ENCODE measurements at regions not wholly inside any gene's neighbourhood (a gene's known extent, or its start where the extent isn't known, plus 50 kb on each side); places are given as distances from the start of the nearest gene placed in this dataset.
A peak's percentile ranks its signal among the peaks of the same experiment; 100 is the strongest.

DNA sequence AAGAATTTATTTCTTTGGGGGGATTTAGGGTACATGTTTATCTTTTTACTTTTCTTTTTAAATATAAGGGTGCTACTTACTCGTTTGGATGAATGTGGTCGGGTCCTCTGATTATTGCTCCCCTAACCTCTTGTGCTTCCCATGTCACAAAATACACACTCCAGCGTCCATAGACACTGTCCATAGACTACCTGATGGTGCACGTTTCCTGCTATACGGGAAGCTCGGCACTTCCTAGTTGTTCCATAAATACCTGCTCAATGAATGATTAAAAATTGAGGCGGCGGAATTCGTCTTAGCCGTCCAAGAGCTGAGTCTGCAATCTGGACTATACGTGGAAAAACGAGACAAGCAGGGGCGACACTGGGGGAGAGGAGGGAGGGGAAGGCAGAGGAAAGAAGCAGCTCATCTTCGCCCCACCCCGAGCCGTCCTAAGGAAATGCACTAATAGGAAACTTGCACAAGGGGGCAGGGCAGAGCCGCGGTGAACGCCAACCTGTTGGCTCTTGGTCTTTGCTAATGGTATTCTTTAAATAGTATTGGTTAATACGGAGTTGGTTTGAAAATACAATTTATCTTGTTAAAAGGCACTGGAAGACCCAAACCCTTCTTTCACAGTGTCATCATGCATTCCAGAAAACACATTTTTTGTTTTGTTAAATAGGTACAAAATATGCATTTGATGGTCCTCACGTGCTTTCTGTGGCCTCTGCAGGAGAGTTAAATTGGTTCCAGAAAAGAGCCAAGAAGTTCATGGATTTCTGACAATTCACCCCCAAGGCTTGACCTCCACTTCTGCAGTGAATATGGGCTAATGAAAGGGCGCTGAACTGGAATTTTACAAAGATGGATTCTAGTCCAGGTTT, 73.0 kb upstream of the KCTD1 start:
- Histone ChIP-seq H3K36me3 (replicated peaks in 1 of 2; ENCODE audit: control insufficient read depth in 1 of 2, insufficient read depth in 2 of 2, low read length in 2 of 2) (no peaks in the 10 kb centered on the region), H3K4me1 (ENCODE audit: insufficient read depth, low read length) (no peaks in the 10 kb centered on the region), H3K4me2 (ENCODE audit: low read depth, low read length) (peak overlapping the region; percentile 71), H3K9ac (ENCODE audit: insufficient read depth, low read depth, low read length) (no peak overlapping the region), H3K27ac (ENCODE audit: extremely low read length, insufficient read depth, low read length) (no peak overlapping the region), H3K9me3 (ENCODE audit: low read length) (peaks cover 26% of the 10 kb centered on the region), H3K27me3 (ENCODE audit: control insufficient read depth in 1 of 2, insufficient read depth in 2 of 2, low read length in 2 of 2) (no peaks in the 10 kb centered on the region), H4K20me1 (ENCODE audit: insufficient read depth, low read length) (no peaks in the 10 kb centered on the region), H3K79me2 (ENCODE audit: insufficient read depth, low read length) (no peaks in the 10 kb centered on the region), H2AFZ (ENCODE audit: low read length) (no peak overlapping the region), H3K4me3 (replicated peaks in 1 of 3; ENCODE audit: insufficient read depth in 1 of 3, low read depth in 2 of 3, low read length in 3 of 3) (peak overlapping the region in 2 of 3 experiments; percentile 35 to 56; a peak in 4 of 6 replicates)
- intact Hi-C loops (cut with micrococcal nuclease; ENCODE audit: unreplicated experiment) (loop anchor here (1.0 to 10.0 kb wide), 3 partner anchors 150 to 383 kb away; no protein-coding TSS in a partner anchor), in situ Hi-C loops (cut with HindIII; ENCODE audit: extremely low pct_ligation_motif_present, low pct_unique_long_range_greater_than_20kb) (no loop called here)
- WGBS (ENCODE audit: low lambda C conversion rate), result 9% methylated on average over 22 of the region's 22 CpGs
- ATAC-seq, result peak; percentile 95
- FAIRE-seq, result peak; percentile 54
- ChIA-PET CTCF (ENCODE audit: low intra/inter-chr PET ratio, low total read pairs) (interaction anchor here (0.9 kb wide), 1 partner anchor 978 kb away, joined by 3 read pairs; no protein-coding TSS in a partner anchor), POLR2A (interaction anchor here (0.5 kb wide), 1 partner anchor 744 kb away, joined by 4 read pairs; no protein-coding TSS in a partner anchor)
- DNase-seq (ENCODE audit: low spot score), result peak; percentile 21
- no TSS peak for BruUV-seq (replicated peaks)
- no peak for TF ChIP-seq CBFB (CRISPR knock-in tag; IDR thresholded peaks at IDR 0.05)
- TF ChIP-seq, protein P1, sequence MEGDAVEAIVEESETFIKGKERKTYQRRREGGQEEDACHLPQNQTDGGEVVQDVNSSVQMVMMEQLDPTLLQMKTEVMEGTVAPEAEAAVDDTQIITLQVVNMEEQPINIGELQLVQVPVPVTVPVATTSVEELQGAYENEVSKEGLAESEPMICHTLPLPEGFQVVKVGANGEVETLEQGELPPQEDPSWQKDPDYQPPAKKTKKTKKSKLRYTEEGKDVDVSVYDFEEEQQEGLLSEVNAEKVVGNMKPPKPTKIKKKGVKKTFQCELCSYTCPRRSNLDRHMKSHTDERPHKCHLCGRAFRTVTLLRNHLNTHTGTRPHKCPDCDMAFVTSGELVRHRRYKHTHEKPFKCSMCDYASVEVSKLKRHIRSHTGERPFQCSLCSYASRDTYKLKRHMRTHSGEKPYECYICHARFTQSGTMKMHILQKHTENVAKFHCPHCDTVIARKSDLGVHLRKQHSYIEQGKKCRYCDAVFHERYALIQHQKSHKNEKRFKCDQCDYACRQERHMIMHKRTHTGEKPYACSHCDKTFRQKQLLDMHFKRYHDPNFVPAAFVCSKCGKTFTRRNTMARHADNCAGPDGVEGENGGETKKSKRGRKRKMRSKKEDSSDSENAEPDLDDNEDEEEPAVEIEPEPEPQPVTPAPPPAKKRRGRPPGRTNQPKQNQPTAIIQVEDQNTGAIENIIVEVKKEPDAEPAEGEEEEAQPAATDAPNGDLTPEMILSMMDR (CRISPR knock-in tag; IDR thresholded peaks at IDR 0.05), result peak; percentile 80
- peak; percentile 81 for TF ChIP-seq STAG1 (CRISPR knock-in tag; IDR thresholded peaks at IDR 0.05)
- no peak for TF ChIP-seq FOXA3 (CRISPR knock-in tag; IDR thresholded peaks at IDR 0.05)
- TF ChIP-seq, protein P2, sequence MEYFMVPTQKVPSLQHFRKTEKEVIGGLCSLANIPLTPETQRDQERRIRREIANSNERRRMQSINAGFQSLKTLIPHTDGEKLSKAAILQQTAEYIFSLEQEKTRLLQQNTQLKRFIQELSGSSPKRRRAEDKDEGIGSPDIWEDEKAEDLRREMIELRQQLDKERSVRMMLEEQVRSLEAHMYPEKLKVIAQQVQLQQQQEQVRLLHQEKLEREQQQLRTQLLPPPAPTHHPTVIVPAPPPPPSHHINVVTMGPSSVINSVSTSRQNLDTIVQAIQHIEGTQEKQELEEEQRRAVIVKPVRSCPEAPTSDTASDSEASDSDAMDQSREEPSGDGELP (IDR thresholded peaks at IDR 0.05; ENCODE audit: borderline replicate concordance, low read depth), result no peak
- TF ChIP-seq XRCC5 (optimal IDR thresholded peaks at IDR 0.05; ENCODE audit: low read length), result peak; percentile 47
- TF ChIP-seq CHCHD3 (CRISPR knock-in tag; IDR thresholded peaks at IDR 0.05), result no peak
- no peak for TF ChIP-seq ZNF235 (CRISPR knock-in tag; IDR thresholded peaks at IDR 0.05; ENCODE audit: borderline replicate concordance)
- no peak for TF ChIP-seq NCOA1 (CRISPR knock-in tag; IDR thresholded peaks at IDR 0.05)
- TF ChIP-seq SMC3 (IDR thresholded peaks at IDR 0.05; ENCODE audit: low read length), result peak; percentile 78
- TF ChIP-seq ZBTB7B (CRISPR knock-in tag; IDR thresholded peaks at IDR 0.05), result no peak
- TF ChIP-seq, protein P3, sequence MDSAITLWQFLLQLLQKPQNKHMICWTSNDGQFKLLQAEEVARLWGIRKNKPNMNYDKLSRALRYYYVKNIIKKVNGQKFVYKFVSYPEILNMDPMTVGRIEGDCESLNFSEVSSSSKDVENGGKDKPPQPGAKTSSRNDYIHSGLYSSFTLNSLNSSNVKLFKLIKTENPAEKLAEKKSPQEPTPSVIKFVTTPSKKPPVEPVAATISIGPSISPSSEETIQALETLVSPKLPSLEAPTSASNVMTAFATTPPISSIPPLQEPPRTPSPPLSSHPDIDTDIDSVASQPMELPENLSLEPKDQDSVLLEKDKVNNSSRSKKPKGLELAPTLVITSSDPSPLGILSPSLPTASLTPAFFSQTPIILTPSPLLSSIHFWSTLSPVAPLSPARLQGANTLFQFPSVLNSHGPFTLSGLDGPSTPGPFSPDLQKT (CRISPR knock-in tag; IDR thresholded peaks at IDR 0.05; ENCODE audit: borderline replicate concordance), result no peak
- TF ChIP-seq YEATS2 (CRISPR knock-in tag; IDR thresholded peaks at IDR 0.05; ENCODE audit: borderline replicate concordance), result no peak
- TF ChIP-seq ZNF816 (CRISPR knock-in tag; IDR thresholded peaks at IDR 0.05; ENCODE audit: borderline replicate concordance), result no peak
- TF ChIP-seq ZNF333 (CRISPR knock-in tag; IDR thresholded peaks at IDR 0.05; ENCODE audit: borderline replicate concordance), result no peak
- TF ChIP-seq SRSF1 (optimal IDR thresholded peaks at IDR 0.05; ENCODE audit: low read depth, low read length), result no peak
- TF ChIP-seq, protein P4, sequence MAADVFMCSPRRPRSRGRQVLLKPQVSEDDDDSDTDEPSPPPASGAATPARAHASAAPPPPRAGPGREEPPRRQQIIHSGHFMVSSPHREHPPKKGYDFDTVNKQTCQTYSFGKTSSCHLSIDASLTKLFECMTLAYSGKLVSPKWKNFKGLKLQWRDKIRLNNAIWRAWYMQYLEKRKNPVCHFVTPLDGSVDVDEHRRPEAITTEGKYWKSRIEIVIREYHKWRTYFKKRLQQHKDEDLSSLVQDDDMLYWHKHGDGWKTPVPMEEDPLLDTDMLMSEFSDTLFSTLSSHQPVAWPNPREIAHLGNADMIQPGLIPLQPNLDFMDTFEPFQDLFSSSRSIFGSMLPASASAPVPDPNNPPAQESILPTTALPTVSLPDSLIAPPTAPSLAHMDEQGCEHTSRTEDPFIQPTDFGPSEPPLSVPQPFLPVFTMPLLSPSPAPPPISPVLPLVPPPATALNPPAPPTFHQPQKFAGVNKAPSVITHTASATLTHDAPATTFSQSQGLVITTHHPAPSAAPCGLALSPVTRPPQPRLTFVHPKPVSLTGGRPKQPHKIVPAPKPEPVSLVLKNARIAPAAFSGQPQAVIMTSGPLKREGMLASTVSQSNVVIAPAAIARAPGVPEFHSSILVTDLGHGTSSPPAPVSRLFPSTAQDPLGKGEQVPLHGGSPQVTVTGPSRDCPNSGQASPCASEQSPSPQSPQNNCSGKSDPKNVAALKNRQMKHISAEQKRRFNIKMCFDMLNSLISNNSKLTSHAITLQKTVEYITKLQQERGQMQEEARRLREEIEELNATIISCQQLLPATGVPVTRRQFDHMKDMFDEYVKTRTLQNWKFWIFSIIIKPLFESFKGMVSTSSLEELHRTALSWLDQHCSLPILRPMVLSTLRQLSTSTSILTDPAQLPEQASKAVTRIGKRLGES (CRISPR knock-in tag; IDR thresholded peaks at IDR 0.05; ENCODE audit: borderline replicate concordance), result no peak
- TF ChIP-seq NPAS2 (CRISPR knock-in tag; IDR thresholded peaks at IDR 0.05; ENCODE audit: borderline replicate concordance), result no peak
